ENCODE measurements at regions not wholly inside any gene's neighbourhood (a gene's known extent, or its start where the extent isn't known, plus 50 kb on each side); places are given as distances from the start of the nearest gene placed in this dataset.
A peak's percentile ranks its signal among the peaks of the same experiment; 100 is the strongest.

GRCh38 chr3:64815789-64816188 is 128.0 kb upstream of the ADAMTS9 start:
- WGBS = 61% methylated on average over 4 of the region's 4 CpGs

GRCh38 chr3:64815195-64815631 is 127.4 kb upstream of the ADAMTS9 start:
- intact Hi-C loops (cut with DNase I) = no loop called here
- H3K4me3 ChIP-seq = no peak overlapping the region
- H3K27me3 ChIP-seq = no peaks in the 10 kb centered on the region
- TF ChIP-seq POLR2A (IDR thresholded peaks at IDR 0.05; ENCODE audit: low read depth) (no peak), POLR2AphosphoS5 (IDR thresholded peaks at IDR 0.05) (peak; percentile 36 to 40), CTCF (IDR thresholded peaks at IDR 0.05) (peak in 1 of 3 experiments; percentile 43), EP300 (IDR thresholded peaks at IDR 0.05) (no peak)
- peaks cover 0 to 4% (median 0%) of the 10 kb centered on the region in 4 donors for H3K36me3 ChIP-seq
- DNase-seq (ENCODE audit: extremely low spot score) = no peak
- 46% methylated on average over 3 of the region's 3 CpGs for WGBS
- peaks cover 24 to 40% (median 31%) of the 10 kb centered on the region in 4 donors for H3K4me1 ChIP-seq
- H3K27ac ChIP-seq (replicated peaks in 1 of 4) = peak overlapping the region; percentile 60 to 67 (median 64)
- no peaks in the 10 kb centered on the region for H3K9me3 ChIP-seq

More at GRCh38 chr3:64815789-64816188, 128.0 kb upstream of the ADAMTS9 start:
- no peak for DNase-seq (ENCODE audit: extremely low spot score)
- Histone ChIP-seq H3K27ac (replicated peaks in 1 of 4) (peak overlapping the region; percentile 60 to 67 (median 64)), H3K9me3 (no peaks in the 10 kb centered on the region), H3K36me3 (no peaks in the 10 kb centered on the region), H3K4me3 (no peak overlapping the region), H3K4me1 (peaks cover 24 to 40% (median 31%) of the 10 kb centered on the region in 4 donors), H3K27me3 (no peaks in the 10 kb centered on the region)
- intact Hi-C loops (cut with DNase I) = no loop called here
- TF ChIP-seq CTCF (IDR thresholded peaks at IDR 0.05) = no peak
- TF ChIP-seq POLR2AphosphoS5 (IDR thresholded peaks at IDR 0.05) = no peak
- TF ChIP-seq POLR2A (IDR thresholded peaks at IDR 0.05; ENCODE audit: low read depth) = no peak
- TF ChIP-seq EP300 (IDR thresholded peaks at IDR 0.05) = no peak

- intact Hi-C loops (cut with DNase I) = no loop called here
- Histone ChIP-seq H3K27me3 (no peaks in the 10 kb centered on the region), H3K36me3 (peaks cover 0 to 8% (median 0%) of the 10 kb centered on the region in 4 donors), H3K4me3 (no peak overlapping the region), H3K9me3 (no peaks in the 10 kb centered on the region), H3K27ac (replicated peaks in 1 of 4) (peak overlapping the region; percentile 60 to 67 (median 64)), H3K4me1 (peaks cover 24 to 40% (median 31%) of the 10 kb centered on the region in 4 donors)
- no peak for DNase-seq (ENCODE audit: extremely low spot score)
- peak in 1 of 2 donors; percentile 64 for TF ChIP-seq POLR2AphosphoS5 (IDR thresholded peaks at IDR 0.05)
- no peak for TF ChIP-seq POLR2A (IDR thresholded peaks at IDR 0.05; ENCODE audit: low read depth)
- no peak for TF ChIP-seq CTCF (IDR thresholded peaks at IDR 0.05)
- TF ChIP-seq EP300 (IDR thresholded peaks at IDR 0.05) = no peak
- 45% methylated on average over 2 of the region's 2 CpGs for WGBS
Measured at GRCh38 chr3:64814351-64814750, 126.6 kb upstream of the ADAMTS9 start.

- no peak for DNase-seq (ENCODE audit: extremely low spot score)
- no peaks in the 10 kb centered on the region for H3K27me3 ChIP-seq
- no peak overlapping the region for H3K4me3 ChIP-seq
- H3K36me3 ChIP-seq = peaks cover 0 to 15% (median 0%) of the 10 kb centered on the region in 4 donors
- H3K9me3 ChIP-seq = no peaks in the 10 kb centered on the region
- H3K4me1 ChIP-seq = peaks cover 24 to 40% (median 31%) of the 10 kb centered on the region in 4 donors
- H3K27ac ChIP-seq (replicated peaks in 1 of 4) = peak overlapping the region in 1 of 4 donors; percentile 63
- no peak for TF ChIP-seq POLR2AphosphoS5 (IDR thresholded peaks at IDR 0.05)
- no peak for TF ChIP-seq EP300 (IDR thresholded peaks at IDR 0.05)
- TF ChIP-seq POLR2A (IDR thresholded peaks at IDR 0.05; ENCODE audit: low read depth) = no peak
- no peak for TF ChIP-seq CTCF (IDR thresholded peaks at IDR 0.05)
- intact Hi-C loops (cut with DNase I) = no loop called here
- WGBS = 89% methylated on average over 3 of the region's 3 CpGs
Measured at GRCh38 chr3:64813326-64813725, 125.5 kb upstream of the ADAMTS9 start.

- intact Hi-C loops (cut with DNase I) = no loop called here
- Histone ChIP-seq H3K4me1 (peaks cover 4 to 39% (median 27%) of the 10 kb centered on the region in 4 donors), H3K4me3 (no peak overlapping the region), H3K36me3 (peaks cover 0 to 20% (median 0%) of the 10 kb centered on the region in 4 donors), H3K9me3 (no peaks in the 10 kb centered on the region), H3K27ac (replicated peaks in 1 of 4) (no peak overlapping the region), H3K27me3 (no peaks in the 10 kb centered on the region)
- 64% methylated on average over 2 of the region's 2 CpGs for WGBS
- TF ChIP-seq POLR2AphosphoS5 (IDR thresholded peaks at IDR 0.05) (no peak), EP300 (IDR thresholded peaks at IDR 0.05) (no peak), POLR2A (IDR thresholded peaks at IDR 0.05; ENCODE audit: low read depth) (no peak), CTCF (IDR thresholded peaks at IDR 0.05) (no peak)
- DNase-seq (ENCODE audit: extremely low spot score) = peak; percentile 88
Measured at GRCh38 chr3:64809086-64809485, 121.3 kb upstream of the ADAMTS9 start.
